CD4-positive, alpha-beta T cell treated with Interleukin-15 for 1 hour (primary cell): ENCODE measurements at regions not wholly inside any gene's neighbourhood (a gene's known extent, or its start where the extent isn't known, plus 50 kb on each side); places are given as distances from the start of the nearest gene placed in this dataset.
"Not testable (repeated sequence)": the region's sequence is repeated elsewhere in the genome, so short reads cannot be mapped to it uniquely, and the experiment has no call there.

Experiments used
- DNase-seq: peaks from one replicate; pipeline ENCODE4 v3.0.0-alpha.2; 2020

DNA sequence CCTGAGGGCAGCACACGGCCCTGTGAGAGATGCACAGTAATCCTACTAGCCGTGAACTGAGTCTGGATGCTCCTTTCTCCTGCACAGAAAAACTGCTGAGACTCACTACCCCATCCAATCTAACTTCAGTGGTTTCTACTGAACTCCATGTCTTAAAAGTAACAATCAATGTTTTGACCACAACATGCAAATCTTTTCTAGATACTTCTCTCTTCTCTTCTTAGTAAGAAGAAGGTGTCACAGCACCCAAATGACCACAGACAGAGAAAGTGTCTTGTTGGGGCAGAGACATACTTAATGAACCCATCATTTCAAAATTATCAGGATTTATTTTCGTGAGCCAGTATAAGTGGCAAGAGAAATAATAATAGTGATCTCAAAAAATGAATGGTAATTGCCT, 285.8 kb upstream of the MEF2C start:
- no peak for DNase-seq

DNA sequence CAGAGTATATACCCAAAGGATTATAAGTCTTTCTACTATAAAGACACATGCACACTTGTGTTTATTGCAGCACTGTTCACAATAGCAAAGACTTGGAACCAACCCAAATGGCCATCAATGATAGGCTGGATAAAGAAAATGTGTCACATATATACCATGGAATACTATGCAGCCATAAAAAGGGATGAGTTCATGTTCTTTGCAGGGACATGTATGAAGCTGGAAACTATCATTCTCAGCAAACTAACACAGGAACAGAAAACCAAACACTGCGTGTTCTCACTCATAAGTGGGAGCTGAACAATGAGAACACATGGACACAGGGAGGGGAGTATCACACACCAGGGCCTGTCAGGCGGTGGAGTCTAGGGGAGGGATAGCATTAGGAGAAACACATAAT, 281.7 kb upstream of the MEF2C start:
- DNase-seq = not testable (repeated sequence)

DNA sequence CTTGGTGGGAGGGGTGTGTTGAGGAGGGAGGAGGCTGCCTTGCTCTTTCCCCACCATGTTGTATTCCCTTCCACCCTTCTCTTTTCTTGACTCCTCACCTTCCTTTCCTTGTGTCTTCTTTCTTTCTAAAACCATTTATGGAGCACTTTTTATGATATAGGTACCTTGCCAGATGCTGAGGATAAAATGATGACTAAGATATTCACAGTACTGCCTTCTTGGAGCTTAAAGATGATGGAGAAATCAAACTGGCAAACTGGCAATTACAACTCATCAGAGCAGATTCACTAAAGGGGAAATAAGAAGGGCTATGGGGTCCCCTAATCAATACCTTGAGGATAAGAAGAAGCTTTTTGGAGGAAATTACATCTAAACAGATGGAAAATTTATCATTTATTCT, 273.2 kb upstream of the MEF2C start:
- no peak for DNase-seq

GRCh38 chr5:89147031-89147430, 264.0 kb upstream of the MEF2C start:
- DNase-seq = no peak

GRCh38 chr5:89137148-89137547, 254.2 kb upstream of the MEF2C start:
- DNase-seq = no peak

- DNase-seq = no peak
These were observed 251.0 kb upstream of the MEF2C start for GRCh38 chr5:89133975-89134374.

DNA sequence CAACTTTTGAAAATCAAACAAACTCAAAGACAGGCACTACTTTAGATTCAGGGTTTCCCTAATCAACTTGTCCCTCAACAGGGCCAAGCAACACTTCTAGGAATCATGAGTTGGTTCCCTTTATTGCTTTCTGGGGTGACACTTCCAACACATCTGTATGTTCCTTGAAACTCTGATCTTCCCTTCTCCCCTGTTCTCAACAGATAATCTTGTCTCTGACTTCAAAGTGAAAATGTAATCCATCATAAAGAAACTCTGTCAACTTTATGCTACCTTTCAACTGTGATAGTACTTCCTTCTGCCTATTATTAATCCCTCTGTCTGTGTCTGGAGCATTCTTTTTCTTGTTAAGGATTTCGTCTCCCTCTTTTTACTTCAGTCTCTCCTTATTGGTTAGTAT, 250.1 kb upstream of the MEF2C start:
- DNase-seq = no peak

DNA sequence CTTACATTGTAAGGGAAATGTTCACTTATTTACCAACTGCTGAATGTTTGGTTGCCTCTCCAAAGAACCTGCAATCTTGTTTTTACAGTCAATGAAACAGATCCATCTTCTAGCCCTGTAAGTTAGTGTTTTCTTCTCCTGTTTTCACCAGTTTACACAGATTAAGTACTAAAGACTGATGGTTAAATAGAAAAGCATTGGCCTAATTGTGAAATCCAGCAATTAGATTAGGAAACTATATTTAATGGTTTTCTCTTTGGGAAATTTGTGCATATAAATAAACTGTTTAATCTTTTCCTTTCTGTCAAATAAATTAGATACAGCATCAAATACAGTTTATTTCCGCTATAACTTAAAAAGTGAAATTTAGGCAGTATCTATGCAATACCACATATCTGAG, 247.9 kb upstream of the MEF2C start:
- no peak for DNase-seq

- no peak for DNase-seq
These were observed 247.0 kb upstream of the MEF2C start for GRCh38 chr5:89129941-89130340.

DNA sequence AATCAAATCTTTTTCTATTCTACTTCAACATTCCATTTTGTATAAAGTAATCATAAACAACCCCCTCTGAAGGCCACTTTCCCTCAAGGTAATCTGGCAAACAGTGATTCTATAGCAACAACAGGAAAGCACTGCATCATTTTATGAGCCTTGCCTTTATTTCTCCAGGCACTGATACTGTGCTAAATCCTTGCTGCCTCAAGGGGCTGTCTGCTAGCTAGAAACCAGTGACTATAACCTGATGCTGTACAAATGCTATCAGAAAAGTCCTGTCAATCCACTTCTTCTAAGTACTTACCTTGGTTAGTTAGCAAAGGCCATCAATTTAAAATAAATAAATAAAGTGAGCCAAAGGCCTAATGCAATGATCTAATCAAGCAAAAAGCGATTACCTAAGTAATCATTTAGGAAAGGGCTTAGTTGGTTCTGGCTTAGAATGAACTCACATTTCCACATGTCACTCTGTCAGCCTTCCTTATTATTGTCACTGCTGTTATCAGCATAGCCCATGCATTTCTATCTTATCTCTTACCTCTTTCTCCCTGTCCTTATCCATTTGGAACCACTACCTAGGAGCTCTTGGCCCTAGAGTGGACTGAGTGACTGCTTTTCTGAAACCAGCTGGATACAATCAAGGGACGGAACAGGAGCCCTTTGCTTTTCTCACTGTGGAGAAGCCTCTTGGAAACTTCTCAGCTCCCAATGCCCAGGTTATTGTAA, 246.1 kb upstream of the MEF2C start:
- no peak for DNase-seq

DNA sequence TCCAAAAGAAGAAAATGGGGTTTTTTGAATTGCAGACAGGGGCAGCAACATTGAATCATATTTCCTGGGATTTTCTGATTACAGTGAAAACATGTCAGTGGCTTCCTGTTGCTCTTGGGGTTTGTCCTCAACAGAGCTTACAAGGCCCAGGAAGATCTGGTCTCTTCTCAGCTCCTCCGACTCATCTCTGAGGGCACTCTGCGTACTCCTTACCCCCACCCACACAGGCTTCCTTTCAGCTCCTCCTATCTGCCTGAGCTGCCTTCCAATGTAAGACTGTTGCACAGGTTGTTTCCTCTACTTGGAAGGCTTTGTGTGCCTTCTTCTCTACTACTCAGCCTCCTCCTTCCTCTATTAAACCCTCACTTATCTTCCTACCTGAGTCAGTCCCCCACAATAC, 245.1 kb upstream of the MEF2C start:
- no peak for DNase-seq

DNA sequence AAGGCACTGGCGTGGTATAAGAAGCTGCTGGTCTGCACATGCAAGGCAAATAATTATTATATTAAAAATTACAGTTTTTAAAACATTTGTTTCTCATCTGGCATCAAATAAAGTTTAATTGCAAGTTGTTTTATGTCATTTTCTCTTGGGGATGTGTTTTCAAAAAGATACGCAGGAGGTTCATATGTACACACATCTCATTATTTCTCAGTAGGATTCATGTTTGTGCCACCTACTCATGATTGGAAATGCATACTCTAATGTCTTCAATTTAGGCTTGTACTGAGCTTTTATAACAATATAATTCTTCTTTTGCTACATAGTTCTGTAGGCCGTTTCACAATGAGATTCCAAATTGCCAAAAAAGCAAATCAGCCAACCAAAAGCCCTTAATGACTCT, 244.2 kb upstream of the MEF2C start:
- no peak for DNase-seq

- no peak for DNase-seq
These were observed 242.4 kb upstream of the MEF2C start for GRCh38 chr5:89125372-89125771.

DNA sequence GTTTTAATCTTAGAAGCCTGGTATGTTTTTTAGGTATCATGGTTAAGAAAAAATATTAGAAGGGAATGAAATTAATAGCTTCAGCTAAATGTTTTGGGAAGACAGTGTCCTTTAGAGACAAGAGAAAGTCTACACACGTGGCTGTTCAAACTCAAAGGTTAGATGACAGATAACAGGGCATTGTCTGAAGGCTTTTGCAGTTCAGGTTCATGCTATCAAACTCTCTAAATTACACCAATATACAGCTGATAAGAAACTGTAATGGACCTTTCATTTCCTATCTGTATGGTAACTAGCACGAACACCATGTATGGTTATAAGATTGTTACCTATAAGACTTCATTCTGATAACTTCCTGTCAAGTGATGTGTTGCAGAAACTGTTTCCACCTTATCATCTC, 240.6 kb upstream of the MEF2C start:
- no peak for DNase-seq

GRCh38 chr5:89120719-89121118, 237.7 kb upstream of the MEF2C start:
- peak; percentile 40 for DNase-seq

DNA sequence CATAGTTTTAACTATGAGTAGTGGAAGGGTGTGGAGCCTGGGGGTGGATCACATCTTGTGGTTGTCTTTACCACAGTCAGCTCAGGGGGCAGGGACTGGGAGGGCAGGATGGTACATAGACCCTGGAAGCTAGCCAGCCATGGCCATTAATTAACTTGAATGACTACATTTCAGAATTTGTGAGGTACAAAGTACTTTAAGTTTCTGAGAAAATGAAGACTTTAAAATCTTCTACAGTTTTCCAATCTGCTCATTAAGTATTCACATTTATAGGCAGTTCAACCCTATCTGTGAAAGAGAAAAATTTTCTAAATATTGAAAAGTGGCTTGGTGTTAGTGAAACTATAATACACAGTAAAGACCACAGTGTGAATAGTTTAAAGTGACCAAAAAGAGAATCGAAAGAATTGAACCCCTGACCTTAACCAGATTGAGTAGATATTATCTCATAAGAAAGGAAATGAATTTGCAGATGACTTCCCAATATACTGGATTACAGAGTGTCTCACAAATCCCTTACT, 234.2 kb upstream of the MEF2C start:
- DNase-seq = no peak

DNA sequence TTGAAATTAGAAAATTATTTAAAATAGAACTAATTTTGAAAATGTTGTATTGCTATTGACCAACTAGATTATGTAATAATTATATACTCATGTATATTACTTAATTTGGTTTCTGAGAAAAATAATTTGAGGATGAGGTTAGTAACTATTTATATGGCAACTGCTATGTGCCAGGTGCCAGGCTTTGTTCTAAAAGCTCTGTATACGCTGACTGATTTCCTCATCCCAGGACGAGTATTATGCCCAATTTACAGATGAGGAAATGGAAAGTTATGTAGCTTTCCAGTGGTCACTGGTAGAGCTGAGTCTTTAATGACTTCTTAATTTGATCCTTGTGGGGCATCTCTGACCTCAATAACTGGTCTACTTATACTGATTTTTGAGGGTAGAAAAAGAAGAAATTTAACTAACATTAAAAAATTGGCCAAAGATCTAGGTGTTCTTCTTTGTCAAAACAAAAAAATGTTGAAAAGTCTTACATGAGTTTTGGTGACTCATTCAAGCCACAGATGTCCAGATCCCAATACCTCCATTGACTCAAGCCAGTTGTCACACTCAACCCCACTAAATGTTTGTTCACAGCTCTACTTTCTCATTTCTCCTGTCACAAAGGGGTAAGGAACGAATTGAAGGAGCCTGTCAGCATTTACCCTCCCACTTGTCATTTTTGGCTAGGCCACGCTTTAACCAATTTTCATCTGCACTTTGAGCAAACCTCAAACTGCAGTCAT, 228.1 kb upstream of the MEF2C start:
- no peak for DNase-seq

DNA sequence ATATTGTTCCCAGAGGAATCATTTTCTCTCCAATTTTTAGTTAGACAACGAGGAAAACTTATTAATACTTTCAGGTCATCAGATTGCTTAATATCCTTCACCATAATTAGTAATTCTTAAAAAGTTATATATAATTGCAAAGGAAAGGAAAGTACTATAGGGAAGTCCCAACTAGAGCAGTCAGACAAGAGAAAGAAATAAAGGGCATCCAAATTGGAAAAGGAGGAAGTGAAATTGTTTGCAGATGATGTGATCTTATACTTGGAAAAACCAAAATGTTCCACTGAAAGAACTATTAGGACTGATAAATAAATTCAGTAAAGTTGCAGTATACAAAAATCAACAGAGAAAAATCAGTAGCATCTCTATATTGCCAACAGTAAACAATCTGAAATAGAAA, 223.5 kb upstream of the MEF2C start:
- DNase-seq = no peak

- no peak for DNase-seq
These were observed 222.9 kb upstream of the MEF2C start for GRCh38 chr5:89105836-89106235.

DNA sequence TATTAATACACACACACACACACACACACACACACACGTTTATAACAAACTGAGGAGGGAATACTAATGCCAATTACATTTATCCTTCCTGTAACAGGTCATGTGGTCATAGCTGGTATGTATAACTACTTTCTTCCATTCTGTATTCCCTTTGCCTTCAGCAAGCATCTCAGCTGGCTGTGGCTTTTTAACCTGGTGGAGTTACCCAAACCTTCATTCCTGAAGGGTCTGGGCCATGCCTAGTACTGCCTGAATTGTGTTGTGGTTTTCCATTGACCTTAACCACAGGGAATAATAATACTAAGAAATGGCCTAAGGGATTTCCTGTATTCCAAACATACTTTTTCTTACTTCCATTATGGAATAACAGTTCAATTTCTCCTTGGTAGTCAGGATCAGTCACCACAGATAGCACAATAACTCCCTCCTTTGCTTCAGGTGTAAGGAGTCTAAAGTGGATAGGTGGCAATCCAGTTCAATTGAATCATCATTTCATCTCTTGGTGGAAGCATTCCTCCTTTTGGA, 222.2 kb upstream of the MEF2C start:
- DNase-seq = no peak

- DNase-seq = no peak
These were observed 215.3 kb upstream of the MEF2C start for GRCh38 chr5:89098199-89098756.

DNA sequence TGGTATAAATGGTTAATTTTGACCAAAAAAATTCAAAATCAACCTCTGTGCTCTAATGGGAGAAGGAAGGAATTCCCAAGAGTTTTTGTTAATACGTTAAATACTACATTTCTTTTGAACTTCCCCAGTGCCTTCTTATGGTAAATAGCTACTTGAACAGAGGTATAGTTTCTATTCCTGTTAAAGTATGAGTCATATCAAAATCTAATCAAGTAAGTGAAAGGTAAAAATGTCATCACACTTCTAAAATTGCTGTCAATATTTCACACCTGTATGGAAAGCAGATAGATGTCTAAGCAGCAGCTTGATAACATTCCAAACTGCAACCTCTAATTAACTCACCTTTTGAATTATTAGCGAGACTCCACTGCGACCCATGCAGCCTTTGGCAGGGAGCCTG, 214.1 kb upstream of the MEF2C start:
- no peak for DNase-seq

GRCh38 chr5:89095341-89095740, 212.4 kb upstream of the MEF2C start:
- DNase-seq = no peak

DNA sequence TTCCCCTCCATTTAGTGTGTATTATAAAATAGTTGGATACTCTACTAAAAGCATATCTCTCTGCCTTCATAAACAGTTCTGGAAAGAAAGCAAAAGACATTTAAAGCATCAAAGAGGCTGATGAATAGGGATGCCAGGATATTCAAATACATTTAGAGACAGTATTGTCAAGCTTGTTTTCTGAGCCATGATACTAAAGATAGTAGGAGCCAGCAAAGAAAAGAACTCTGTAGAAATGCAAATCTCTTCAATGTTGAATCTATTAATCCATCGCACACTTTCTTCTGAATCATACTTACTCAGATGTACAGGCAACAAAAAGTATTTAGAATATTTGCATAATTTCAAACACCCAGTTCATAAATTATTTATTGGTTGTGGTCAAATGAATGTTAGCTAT, 207.1 kb upstream of the MEF2C start:
- DNase-seq = no peak
